ENCODE measurements at regions not wholly inside any gene's neighbourhood (a gene's known extent, or its start where the extent isn't known, plus 50 kb on each side); places are given as distances from the start of the nearest gene placed in this dataset.

DNA sequence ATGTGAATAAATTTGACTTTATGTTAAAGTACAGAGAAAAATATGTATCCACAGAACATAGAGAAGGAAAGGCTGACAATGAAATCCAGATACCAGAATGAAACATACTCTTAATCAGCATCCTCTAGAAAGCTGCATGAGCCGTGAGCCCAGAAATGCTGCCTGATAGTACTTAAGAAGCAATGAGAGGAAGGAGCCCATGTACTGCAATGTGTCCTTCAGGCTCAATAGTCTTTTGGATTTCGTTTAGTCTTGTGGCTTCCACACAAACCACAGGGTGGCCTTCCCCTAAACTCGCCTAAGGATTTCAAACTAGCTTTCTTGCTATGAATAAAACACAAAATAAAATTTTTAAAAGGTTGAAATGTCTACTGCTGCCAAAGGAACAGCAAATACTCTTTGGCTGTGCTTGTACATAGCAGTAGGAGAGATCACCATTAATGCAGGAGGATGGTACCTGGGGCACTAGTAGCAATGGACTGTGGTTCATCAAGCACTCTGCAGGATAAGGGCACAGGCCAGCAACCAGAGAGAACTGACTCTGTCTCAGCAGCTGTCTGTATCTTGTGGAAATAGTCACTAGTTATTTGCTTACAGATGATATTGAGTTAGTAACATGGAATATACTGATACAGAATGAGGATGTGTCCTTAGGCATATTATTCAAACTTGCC is 988.3 kb upstream of the LRFN5 start:
- TF ChIP-seq, protein P1, sequence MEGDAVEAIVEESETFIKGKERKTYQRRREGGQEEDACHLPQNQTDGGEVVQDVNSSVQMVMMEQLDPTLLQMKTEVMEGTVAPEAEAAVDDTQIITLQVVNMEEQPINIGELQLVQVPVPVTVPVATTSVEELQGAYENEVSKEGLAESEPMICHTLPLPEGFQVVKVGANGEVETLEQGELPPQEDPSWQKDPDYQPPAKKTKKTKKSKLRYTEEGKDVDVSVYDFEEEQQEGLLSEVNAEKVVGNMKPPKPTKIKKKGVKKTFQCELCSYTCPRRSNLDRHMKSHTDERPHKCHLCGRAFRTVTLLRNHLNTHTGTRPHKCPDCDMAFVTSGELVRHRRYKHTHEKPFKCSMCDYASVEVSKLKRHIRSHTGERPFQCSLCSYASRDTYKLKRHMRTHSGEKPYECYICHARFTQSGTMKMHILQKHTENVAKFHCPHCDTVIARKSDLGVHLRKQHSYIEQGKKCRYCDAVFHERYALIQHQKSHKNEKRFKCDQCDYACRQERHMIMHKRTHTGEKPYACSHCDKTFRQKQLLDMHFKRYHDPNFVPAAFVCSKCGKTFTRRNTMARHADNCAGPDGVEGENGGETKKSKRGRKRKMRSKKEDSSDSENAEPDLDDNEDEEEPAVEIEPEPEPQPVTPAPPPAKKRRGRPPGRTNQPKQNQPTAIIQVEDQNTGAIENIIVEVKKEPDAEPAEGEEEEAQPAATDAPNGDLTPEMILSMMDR (IDR thresholded peaks at IDR 0.05): no peak
- TF ChIP-seq ZFX (IDR thresholded peaks at IDR 0.05; ENCODE audit: borderline replicate concordance): no peak

Measured in 22Rv1 (cell line).